SK-N-SH treated with all-trans-retinoic acid at 6 μM for 48 hours (cell line): ENCODE measurements at regions not wholly inside any gene's neighbourhood (a gene's known extent, or its start where the extent isn't known, plus 50 kb on each side); places are given as distances from the start of the nearest gene placed in this dataset.

ENCODE experiments used
- ATAC-seq: fragments of 200-7000 bp; cut with Tn5 transposase; 3 replicates; pipeline ENCODE4 v1.9.1; 2020; ENCODE audit warnings: mild to moderate bottlenecking, moderate library complexity
- ARNTL ChIP-seq: fragments of 450-650 bp; formaldehyde crosslinking; IDR thresholded peaks from 2 replicates; pipeline ENCODE4 v1.5.0; 2020; ENCODE audit warnings: low read depth, mild to moderate bottlenecking, moderate library complexity, borderline replicate concordance
- BACH2 ChIP-seq: fragments of 250-450 bp; sonication (Bioruptor Pico); IDR thresholded peaks from 2 replicates; pipeline ENCODE4 v1.9.0; 2021; ENCODE audit warnings: mild to moderate bottlenecking, borderline replicate concordance
- CREB5 ChIP-seq: fragments of 250-450 bp; sonication (Bioruptor Pico); IDR thresholded peaks from 2 replicates; pipeline ENCODE4 v1.5.1; 2020; ENCODE audit warnings: low read depth, mild to moderate bottlenecking, moderate library complexity
- CSDC2 ChIP-seq: fragments of 250-450 bp; sonication (Bioruptor Pico); IDR thresholded peaks from 2 replicates; pipeline ENCODE4 v1.5.0; 2020; ENCODE audit warnings: mild to moderate bottlenecking, moderate library complexity
- CSRNP3 ChIP-seq: fragments of 250-450 bp; sonication (Bioruptor Pico); IDR thresholded peaks from 2 replicates; pipeline ENCODE4 v1.5.1; 2021; ENCODE audit warnings: mild to moderate bottlenecking, moderate library complexity
- ESRRG ChIP-seq: fragments of 250-450 bp; sonication (Bioruptor Pico); IDR thresholded peaks from 2 replicates; pipeline ENCODE4 v1.6.1; 2021; ENCODE audit warnings: mild to moderate bottlenecking
- GLIS3 ChIP-seq: fragments of 250-450 bp; sonication (Bioruptor Pico); IDR thresholded peaks from 2 replicates; pipeline ENCODE4 v1.5.0; 2020; ENCODE audit warnings: mild to moderate bottlenecking, moderate library complexity
- ISL1 ChIP-seq: fragments of 250-450 bp; sonication (Bioruptor Pico); IDR thresholded peaks from 2 replicates; pipeline ENCODE4 v2.1.2; 2022; ENCODE audit warnings: mild to moderate bottlenecking, moderate library complexity
- OSR1 ChIP-seq: fragments of 250-450 bp; sonication (Bioruptor Pico); IDR thresholded peaks from 2 replicates; pipeline ENCODE4 v1.8.0; 2022; ENCODE audit warnings: moderate library complexity, mild to moderate bottlenecking, inconsistent platforms
- PATZ1 ChIP-seq: fragments of 250-450 bp; sonication (Bioruptor Pico); IDR thresholded peaks from 2 replicates; pipeline ENCODE4 v1.8.0; 2020; ENCODE audit warnings: mild to moderate bottlenecking, moderate library complexity, borderline replicate concordance
- POU6F1 ChIP-seq: fragments of 250-450 bp; sonication (Bioruptor Pico); IDR thresholded peaks from 2 replicates; pipeline ENCODE4 v1.8.0; 2021; ENCODE audit warnings: low read depth, mild to moderate bottlenecking, moderate library complexity, borderline replicate concordance
- PPARA ChIP-seq: fragments of 250-450 bp; sonication (Bioruptor Pico); IDR thresholded peaks from 2 replicates; pipeline ENCODE4 v1.5.0; 2020; ENCODE audit warnings: mild to moderate bottlenecking, borderline replicate concordance
- RARB ChIP-seq: fragments of 250-450 bp; sonication (Bioruptor Pico); IDR thresholded peaks from 2 replicates; pipeline ENCODE4 v1.8.0; 2021; ENCODE audit warnings: mild to moderate bottlenecking, moderate library complexity
- SNAI2 ChIP-seq: fragments of 250-450 bp; sonication (Bioruptor Pico); IDR thresholded peaks from 2 replicates; pipeline ENCODE4 v1.5.0; 2020; ENCODE audit warnings: mild to moderate bottlenecking, moderate library complexity
- TOX ChIP-seq: fragments of 250-450 bp; sonication (Bioruptor Pico); IDR thresholded peaks from 2 replicates; pipeline ENCODE4 v1.8.0; 2021; ENCODE audit warnings: mild to moderate bottlenecking, moderate library complexity, borderline replicate concordance
- TSHZ2 ChIP-seq: fragments of 250-450 bp; sonication (Bioruptor Pico); IDR thresholded peaks from 2 replicates; pipeline ENCODE4 v1.5.0; 2020; ENCODE audit warnings: mild to moderate bottlenecking, moderate library complexity
- ZC3H10 ChIP-seq: fragments of 250-450 bp; sonication (Bioruptor Pico); IDR thresholded peaks from 2 replicates; pipeline ENCODE4 v1.5.1; 2021; ENCODE audit warnings: mild to moderate bottlenecking, moderate library complexity
- ZFP3 ChIP-seq: fragments of 250-450 bp; sonication (Bioruptor Pico); IDR thresholded peaks from 2 replicates; pipeline ENCODE4 v1.5.0; 2020; ENCODE audit warnings: mild to moderate bottlenecking, moderate library complexity
- ZNF565 ChIP-seq: fragments of 450-650 bp; formaldehyde crosslinking; conservative IDR thresholded peaks from 2 replicates; pipeline ENCODE4 v1.5.0; 2020; ENCODE audit warnings: low read depth, mild to moderate bottlenecking, moderate library complexity
- ZNF70 ChIP-seq: fragments of 450-650 bp; formaldehyde crosslinking; IDR thresholded peaks from 2 replicates; pipeline ENCODE4 v1.5.0; 2020; ENCODE audit warnings: mild to moderate bottlenecking, moderate library complexity
- ZNF8 ChIP-seq: fragments of 450-650 bp; formaldehyde crosslinking; IDR thresholded peaks from 2 replicates; pipeline ENCODE4 v1.5.0; 2020; ENCODE audit warnings: mild to moderate bottlenecking, moderate library complexity

- no peak for TF ChIP-seq CSRNP3 (CRISPR knock-in tag)
- TF ChIP-seq ZFP3 (CRISPR knock-in tag), result no peak
- TF ChIP-seq ZC3H10 (CRISPR knock-in tag), result no peak
- TF ChIP-seq SNAI2, result no peak
- no peak for TF ChIP-seq ZNF565 (CRISPR knock-in tag)
- TF ChIP-seq RARB, result no peak
Measured at GRCh38 chr1:96482616-96483015, 239.0 kb upstream of the PTBP2 start (continued).

GRCh38 chr1:96487394-96487793 lies 234.2 kb upstream of the PTBP2 start:
- no peak for ATAC-seq
- no peak for TF ChIP-seq ARNTL (CRISPR knock-in tag)
- TF ChIP-seq ISL1 (CRISPR knock-in tag), result peak; percentile 73
- no peak for TF ChIP-seq ZNF565 (CRISPR knock-in tag)
- no peak for TF ChIP-seq PATZ1
- no peak for TF ChIP-seq CSDC2 (CRISPR knock-in tag)
- no peak for TF ChIP-seq ZFP3 (CRISPR knock-in tag)
- no peak for TF ChIP-seq ZNF70 (CRISPR knock-in tag)
- TF ChIP-seq ESRRG, result no peak
- no peak for TF ChIP-seq PPARA (CRISPR knock-in tag)

GRCh38 chr1:96487971-96488370 lies 233.6 kb upstream of the PTBP2 start:
- TF ChIP-seq OSR1 (CRISPR knock-in tag), result no peak
- no peak for TF ChIP-seq ARNTL (CRISPR knock-in tag)
- TF ChIP-seq SNAI2, result no peak
- no peak for TF ChIP-seq PATZ1
- no peak for TF ChIP-seq ZFP3 (CRISPR knock-in tag)
- TF ChIP-seq TSHZ2 (CRISPR knock-in tag), result no peak
- no peak for TF ChIP-seq ZNF565 (CRISPR knock-in tag)
- no peak for TF ChIP-seq GLIS3
- no peak for TF ChIP-seq ZNF70 (CRISPR knock-in tag)
- TF ChIP-seq ISL1 (CRISPR knock-in tag), result no peak
- TF ChIP-seq ZNF8, result no peak
- no peak for TF ChIP-seq BACH2
- TF ChIP-seq ESRRG, result no peak
- TF ChIP-seq CSDC2 (CRISPR knock-in tag), result no peak
- no peak for TF ChIP-seq TOX (CRISPR knock-in tag)
- TF ChIP-seq RARB, result no peak
- TF ChIP-seq CREB5 (CRISPR knock-in tag), result no peak
- TF ChIP-seq PPARA (CRISPR knock-in tag), result no peak
- no peak for TF ChIP-seq POU6F1 (CRISPR knock-in tag)
- TF ChIP-seq ZC3H10 (CRISPR knock-in tag), result no peak
- no peak for ATAC-seq
